NCI-H2196 treated with DMSO at 0.1 percent for 48 hours (cell line): ENCODE measurements at regions not wholly inside any gene's neighbourhood (a gene's known extent, or its start where the extent isn't known, plus 50 kb on each side); places are given as distances from the start of the nearest gene placed in this dataset.
"Not testable (repeated sequence)": the region's sequence is repeated elsewhere in the genome, so short reads cannot be mapped to it uniquely, and the experiment has no call there.

Source experiments
- DNase-seq: peaks from one replicate; lab custom pipeline; 2025; ENCODE audit not compliant: unreplicated experiment; lab: John Stamatoyannopoulos, UW

DNA sequence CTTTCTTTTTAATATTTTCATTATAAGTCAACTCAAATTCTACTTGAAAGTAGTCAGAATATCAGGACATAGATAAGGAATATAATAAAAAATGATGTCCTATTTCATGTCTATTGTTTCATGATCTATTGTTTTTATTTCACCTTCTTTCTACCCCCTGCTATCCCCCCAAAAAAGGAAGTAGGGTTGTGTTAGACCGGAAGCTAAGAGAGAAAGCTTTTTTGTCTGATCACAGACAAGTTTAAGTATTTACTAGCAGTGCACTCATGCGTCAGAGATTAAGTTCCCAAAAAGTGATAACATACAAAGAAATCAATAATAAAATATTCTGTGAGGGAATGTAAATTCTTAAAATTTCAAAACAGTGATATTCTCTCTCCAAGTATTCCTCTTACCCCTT is 447.1 kb upstream of the CNTNAP5 start:
- no peak for DNase-seq

DNA sequence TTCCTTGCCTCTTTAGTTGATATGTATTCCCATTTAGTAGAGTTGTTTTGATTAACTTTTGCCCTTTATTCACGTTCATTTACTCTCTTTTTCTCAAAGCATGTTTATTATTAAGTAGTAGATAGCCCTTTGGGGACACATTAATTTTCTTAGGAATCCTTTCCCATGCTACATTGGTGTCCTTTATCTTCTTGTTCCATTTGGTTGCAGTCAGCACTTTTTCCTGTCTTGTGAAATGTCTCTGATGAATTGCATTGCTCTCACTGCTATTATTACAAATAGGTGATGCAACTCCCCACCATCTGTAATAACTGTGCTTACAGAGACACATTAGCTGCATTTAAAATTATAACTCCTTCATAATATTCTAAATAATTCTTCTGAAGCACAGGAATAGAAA is 428.5 kb upstream of the CNTNAP5 start:
- no peak for DNase-seq

DNA sequence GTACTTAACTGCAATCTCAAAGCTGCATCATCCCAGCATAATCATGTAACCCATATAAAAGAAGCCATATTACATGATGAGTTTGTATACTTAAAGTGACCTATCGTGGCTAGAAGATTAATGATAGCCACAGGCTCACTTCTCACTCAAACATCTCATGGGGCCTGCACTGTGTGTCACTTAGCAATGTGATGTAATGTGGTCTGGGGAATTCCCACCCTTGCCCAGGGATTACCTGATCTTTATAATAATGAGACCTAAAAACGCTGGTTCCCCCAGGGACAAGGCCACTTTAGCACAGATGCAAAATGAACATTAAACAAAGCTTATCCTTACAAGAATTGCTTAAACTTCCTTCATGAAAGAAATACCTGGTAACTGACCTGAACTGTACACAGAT is 427.1 kb upstream of the CNTNAP5 start:
- DNase-seq: no peak

DNA sequence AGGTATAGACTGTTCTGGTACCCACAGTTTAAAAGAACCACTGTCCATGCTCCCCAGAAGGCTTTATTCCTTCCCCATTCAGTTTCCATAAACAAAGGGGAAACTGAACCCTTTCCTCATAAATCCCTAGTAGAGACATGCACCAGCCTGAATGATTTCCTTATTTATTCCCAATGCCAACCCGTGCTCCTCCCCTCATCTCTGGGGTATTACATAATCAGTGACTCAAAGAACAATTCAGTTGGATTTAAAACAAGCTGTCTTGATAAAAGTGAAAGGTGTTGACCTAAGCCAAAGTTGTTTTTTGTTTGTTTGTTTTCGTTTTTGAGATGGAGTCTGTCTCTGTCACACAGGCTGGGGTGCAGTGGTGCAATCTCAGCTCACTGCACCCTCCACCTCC is 418.5 kb upstream of the CNTNAP5 start:
- DNase-seq: no peak

DNA sequence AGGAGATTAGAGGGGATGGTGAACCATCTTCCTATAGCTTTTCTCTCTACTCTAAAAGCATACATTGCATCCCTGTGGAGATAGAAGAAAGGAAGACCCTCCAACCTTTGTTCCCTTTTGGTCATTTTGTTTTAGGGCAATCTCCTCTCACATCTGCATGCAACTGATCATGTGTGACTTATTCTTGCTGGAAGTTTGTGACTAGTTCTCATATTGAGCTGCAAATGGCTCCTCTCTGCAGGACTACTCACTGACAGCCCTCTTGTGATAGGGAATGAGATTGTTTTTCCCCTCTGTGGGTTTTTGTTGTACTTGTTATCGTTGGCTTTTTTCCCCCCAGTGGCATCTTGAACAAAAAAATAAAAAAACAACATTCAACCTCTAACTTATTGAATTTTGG is 416.0 kb upstream of the CNTNAP5 start:
- no peak for DNase-seq

DNA sequence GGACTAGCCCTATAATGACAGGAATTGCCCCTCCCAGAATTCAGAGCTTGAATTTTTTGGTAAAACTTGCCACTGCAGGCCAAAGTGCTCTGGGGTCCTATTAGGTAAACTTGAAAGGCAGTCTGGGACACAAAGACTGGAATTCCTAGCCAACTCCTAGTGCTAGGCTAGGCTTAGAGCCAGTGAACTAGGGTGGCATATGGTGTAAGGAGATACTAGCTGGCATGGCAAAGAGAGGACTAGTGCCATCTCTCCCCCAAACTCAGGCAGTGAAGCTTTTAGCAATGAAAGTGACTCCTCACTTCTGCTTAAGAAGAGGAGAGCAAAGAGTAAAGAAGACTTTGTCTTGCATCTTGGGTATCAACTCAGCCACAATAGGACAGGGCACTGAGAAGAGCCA is 410.5 kb upstream of the CNTNAP5 start:
- DNase-seq: no peak

DNA sequence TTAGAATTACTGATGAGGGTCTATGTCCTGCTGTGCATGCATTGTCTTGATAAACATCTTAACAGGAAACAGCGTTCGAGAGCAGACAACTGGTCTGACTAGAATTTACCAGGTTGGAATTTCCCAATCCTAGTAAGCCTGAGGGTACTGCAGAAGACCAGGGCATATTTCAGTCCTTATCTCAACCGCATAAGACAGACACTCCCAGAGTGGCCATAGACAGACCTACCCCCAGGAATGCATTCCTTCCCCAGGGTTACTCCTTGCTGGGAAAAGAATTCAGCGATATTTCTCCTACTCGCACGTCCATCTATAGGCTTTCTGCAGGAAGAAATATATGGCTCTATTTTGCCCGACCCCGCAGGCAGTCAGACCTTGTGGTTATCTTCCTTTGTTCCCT is 406.4 kb upstream of the CNTNAP5 start:
- DNase-seq: not testable (repeated sequence)

DNA sequence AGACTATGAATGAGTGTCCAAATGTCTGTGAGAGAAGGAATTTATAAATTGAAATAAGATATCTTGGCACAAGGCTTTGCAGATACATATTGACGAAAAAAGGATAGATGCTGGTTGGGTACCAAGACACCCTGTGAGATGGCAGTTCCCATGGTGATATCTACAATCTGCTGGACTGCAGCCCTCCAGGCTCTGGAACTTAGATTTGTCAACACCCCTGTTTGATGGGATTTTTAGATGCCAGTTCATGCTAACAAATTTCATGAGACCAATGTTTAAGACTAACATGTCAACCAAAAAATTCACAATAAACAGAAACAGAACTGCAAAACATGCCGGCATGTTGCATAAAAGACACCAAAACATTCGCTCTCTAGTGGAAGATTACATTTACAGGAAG is 400.3 kb upstream of the CNTNAP5 start:
- DNase-seq: no peak

DNA sequence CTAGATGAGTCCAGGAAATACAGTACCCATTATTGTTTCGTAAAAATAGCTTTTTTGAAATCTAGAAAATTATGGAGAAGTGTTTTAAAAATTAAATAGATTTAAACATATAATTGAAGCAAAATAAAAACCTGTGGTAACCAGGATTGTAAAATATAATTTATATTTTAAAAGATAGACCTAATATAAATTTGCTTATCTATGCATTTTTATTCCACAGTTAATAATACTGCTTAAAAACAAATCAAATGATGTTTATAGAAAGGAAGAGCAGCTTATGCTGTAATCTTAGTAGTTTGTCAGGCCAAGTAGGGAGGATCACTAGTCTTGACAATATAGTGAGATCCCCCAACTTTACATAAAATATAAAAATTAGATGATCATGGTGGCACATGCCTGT is 388.9 kb upstream of the CNTNAP5 start:
- no peak for DNase-seq

DNA sequence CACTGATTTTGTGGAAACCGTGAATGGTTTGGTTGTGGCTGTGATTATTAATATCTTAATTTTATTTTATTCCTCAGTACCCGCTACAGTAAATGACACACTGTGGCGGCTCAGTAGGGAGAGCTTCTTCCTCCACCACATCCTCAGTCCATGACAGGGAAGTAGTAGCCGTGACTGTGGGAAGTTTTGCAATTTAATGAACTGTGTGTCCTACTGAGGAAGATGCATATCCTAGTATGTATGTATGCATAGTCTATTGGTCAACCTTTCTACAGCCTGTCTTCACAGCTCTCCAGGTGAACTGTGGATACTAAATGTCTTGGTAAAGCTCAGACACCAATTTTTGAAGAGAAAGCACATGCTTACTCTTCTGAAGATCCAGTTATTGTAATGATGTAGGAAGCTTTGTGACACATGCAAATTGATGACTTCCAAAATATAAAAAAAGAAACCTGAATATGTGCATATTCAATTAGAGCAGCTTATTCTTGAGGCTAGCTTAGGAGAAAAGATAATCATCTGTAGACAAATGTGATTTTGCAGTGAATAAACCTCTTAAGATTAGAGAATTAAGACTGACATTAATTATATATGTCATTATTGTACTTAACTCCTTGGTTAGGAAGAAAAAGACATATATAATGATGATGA is 384.3 kb upstream of the CNTNAP5 start:
- DNase-seq: no peak

DNA sequence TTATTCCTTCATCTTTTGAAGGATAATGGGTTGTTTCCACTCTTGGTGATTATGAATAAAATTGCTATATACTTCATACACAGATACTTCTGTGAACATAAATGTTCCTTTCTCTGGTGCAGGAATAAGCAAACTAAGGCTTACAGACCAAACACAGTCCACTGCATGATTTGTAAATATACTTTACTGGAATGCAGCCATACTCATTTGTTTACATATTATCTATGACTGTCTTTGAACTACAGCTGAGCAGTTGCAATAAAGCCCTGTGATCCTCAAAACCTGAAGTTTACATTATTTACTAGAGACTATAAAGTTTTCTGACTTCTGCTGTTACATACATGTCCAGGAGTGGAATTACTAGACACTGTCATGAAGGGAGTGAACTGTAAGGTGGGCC is 381.0 kb upstream of the CNTNAP5 start:
- no peak for DNase-seq

DNA sequence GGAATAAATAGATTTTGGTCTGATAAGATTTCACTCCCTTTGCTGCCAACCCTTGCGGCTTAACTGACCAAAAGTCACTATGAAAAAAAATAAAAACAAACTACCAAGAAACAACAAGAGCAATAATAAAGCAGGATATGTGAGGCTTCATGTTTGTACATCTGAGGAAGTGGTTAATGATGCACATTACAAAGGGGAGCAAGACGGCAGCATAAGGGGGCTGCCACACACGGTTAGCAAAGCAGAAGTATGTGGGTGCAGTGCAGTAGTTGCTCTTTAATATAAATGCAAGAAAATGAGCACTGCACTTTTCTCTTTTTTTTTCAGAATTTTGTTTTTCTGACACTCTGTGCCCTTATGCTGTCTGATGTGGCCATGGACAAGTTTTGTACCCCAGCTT is 377.1 kb upstream of the CNTNAP5 start:
- no peak for DNase-seq

DNA sequence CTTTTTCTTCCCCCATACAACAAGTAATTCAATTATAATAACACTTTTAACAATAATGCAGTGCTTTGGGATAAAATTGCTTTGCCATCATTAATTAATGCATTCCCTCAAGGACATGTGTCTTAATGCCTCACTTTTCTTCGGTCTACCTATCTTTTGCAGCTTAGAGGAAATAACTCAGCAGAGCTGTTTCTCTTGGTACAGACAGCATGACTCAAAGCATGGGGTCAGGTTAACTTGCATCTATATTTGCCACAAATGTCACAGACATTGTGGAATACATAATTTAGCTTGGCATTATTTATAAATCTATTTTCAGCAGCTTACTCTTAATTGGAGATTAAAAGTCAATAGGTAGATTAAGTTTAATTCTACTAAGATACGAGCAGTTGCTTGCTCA is 376.1 kb upstream of the CNTNAP5 start:
- no peak for DNase-seq

DNA sequence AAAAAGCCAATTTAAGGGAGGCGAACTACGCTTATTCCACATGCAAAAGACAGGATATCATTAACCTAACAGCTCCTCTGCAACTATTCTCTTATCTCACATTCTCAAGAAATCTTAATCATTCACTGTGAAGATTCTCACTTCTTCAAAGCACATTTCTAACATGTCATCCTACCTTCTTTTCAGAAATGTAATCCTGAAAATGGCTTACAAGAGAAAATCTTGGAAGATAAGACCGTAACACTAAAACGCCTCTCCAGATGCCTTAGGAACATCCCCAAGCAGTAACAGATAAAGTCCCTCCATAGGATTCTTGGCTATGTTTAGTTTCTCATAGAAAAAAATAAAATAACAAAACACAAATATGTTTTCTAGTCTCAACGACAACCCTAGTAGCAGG is 373.9 kb upstream of the CNTNAP5 start:
- DNase-seq: no peak

DNA sequence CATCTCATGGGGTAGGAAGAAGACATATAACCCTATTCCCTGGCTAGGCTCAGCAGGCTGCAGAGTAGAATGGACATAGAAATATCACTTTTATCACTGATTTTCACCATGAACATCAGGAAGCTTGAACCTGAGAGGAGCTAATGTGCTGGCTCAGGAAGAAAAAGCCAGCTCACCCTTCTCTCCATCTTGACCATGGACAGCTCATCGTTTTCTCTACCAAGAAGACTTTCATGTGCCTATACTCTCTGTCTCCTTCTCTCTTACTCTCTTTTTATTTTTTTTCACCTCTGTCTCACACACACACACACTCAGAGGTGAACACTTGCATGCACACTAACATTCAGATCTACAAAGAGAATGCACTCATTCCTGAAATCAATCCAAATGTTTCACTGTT is 372.8 kb upstream of the CNTNAP5 start:
- DNase-seq: no peak

DNA sequence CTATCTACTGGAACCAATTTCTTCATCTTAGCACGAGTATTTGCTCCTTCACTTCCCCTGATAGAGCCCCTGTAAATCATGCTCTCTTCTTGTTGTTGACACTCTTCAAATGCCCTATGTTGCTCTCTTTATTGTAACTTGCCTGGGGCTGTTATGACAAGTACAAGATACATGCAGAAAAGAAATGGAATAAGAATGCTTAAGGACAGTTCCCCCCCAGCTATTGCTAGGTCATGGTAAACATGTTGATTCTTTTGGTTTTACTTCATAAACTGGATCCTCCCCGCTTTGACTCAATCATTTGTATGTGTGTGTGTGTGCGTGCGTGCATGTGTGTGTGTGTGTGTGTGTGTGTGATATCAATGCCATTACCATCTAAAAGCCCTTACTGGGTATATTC is 368.5 kb upstream of the CNTNAP5 start:
- DNase-seq: no peak

DNA sequence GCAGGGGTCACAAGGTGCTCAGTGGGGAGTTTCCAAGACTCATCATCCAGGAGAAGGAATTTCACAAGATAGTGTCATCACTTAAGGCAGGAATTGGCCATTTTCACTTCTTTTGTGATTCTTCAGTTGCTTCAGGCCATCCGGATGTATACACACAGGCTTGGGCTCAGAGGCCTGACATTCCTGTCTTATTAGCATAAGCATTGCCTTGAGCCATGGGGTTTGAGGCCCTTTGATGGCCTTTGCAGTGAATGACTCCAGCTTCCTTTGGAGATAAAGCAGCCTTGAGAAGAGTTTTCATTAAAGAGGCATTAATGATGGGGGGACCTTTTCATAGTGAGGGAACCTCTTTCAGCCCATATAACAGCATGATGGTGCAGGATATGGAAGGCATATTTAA is 366.0 kb upstream of the CNTNAP5 start:
- no peak for DNase-seq

DNA sequence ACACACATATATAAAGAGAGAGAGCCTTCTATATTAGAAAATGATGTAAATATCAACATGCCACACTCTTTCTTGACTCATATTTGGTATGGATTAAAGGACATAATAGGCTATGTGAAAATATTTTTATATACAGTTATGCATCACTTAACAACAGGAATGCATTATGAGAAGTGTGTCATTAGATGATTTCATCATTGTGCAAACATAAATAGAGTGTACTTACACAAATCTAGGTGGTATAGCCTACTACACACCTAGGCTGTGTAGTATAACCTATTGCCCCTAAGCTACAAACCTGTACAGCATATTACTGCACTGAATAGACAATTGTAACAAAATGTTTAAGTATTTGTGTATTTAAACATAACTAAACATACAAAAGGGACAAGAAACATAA is 354.8 kb upstream of the CNTNAP5 start:
- no peak for DNase-seq

DNA sequence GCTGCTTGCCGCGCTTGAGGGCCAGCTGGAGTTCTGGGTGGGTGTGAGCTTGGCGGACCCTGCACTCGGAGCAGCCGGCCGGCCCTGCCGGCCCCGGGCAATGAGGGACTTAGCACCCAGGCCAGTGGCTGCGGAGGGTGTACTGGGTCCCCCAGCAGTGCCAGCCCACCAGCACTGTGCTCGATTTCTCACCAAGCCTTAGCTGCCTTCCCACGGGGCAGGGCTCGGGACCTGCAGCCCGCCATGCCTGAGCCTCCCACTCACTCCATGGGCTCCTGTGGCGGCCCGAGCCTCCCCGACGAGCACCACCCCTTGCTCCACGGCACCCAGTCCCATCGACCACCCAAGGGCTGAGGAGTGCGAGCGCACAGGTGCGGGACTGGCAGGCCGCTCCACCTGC is 341.3 kb upstream of the CNTNAP5 start:
- not testable (repeated sequence) for DNase-seq

DNA sequence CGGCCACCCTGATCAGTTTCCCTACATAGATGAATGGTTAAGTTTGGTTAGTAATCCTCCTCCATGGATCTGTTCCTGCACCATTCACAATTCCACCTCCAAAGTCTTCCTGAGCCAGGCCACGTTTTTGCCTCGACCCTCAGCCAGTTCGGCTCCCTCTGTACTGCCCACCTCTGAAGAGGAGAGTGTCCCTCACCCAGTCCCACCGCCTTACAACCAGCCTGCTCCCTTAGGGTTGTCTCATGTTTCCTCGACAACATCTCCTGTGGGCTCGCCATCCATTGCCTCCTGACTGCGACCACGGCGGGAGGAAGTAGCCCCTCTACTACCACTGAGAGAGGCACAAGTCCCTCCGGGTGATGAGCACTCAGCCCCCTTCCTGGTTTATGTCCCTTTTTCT is 338.0 kb upstream of the CNTNAP5 start:
- no peak for DNase-seq

DNA sequence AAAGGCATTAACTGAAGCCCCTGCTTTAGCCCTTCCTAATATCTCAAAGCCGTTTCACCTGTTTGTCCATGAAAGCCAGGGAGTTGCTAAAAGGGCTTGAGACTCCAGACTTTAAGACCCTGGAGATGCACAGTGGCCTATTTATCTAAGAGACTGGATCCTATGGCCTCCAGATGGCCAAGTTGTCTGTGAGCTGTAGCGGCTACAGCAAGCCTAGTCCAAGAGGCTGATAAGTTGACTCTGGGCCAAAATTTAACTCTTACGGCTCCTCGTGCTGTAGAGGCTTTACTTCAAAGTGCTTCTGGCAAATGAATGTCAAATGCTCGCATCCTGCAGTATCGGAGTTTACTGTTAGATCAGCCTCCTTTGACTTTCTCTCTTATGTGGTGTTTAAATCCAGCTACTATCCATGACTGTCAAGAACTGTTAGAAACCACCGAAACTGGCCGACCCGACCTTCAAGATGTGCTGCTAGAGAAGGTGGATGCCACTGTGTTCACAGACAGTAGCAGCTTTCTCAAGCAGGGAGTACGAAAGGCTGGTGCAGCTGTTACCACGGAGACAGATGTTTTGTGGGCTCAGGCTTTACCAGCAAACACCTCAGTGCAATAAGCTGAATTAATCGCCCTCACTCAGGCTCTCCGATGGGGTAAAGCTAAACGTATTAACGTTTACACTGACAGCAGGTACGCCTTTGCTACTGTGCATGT is 336.7 kb upstream of the CNTNAP5 start:
- no peak for DNase-seq

DNA sequence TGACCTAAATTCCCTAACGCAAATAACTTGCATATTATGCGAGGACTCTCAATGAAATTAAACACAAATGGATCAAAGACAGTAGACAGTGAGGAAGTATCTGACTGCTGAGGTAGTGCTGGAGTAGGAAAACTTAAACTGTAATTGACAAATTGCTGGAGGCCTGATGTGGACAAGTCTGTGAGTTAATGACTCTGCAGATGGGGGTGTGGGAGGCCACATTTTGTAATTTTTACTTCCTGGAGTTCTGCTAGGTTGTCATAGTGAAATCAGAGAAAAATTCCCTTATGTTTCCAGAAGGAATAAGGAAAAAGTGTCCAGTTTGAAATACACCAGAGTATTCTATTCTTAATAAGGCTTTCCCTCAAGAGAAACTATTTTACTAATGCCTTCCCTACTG is 333.0 kb upstream of the CNTNAP5 start:
- no peak for DNase-seq

DNA sequence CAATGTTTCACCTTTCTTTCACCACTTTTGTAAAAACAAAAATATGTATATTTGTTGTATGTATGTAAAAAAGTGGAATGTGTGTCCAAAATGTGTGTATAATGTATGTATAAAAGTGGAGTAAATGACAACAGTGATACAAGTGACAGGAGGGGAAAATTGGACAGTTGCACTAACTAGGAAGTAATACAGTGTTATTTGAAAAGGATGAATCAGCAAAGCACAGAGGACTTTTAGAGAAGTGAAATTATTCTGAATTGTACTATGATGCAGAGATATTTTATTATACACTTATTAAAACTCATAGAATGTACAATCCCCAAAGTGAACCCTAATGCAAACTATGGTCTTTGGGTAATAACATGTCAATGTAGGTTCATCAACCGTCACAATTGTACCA is 331.3 kb upstream of the CNTNAP5 start:
- DNase-seq: no peak
